DOHH2 (cell line): ENCODE measurements at regions not wholly inside any gene's neighbourhood (a gene's known extent, or its start where the extent isn't known, plus 50 kb on each side); places are given as distances from the start of the nearest gene placed in this dataset.

Experiments used
- H3F3A ChIP-seq: fragments of 200-600 bp; sonication (generic), shearing (Covaris generic); 2 replicates; pipeline ENCODE4 v1.6.0; 2016; ENCODE audit warnings: antibody characterized with exemption, mild to moderate bottlenecking; ENCODE audit not compliant: control insufficient read depth, insufficient read depth
- H3K27ac ChIP-seq: fragments of 200-600 bp; sonication (generic); 2 replicates; pipeline ENCODE4 v1.5.1; 2014; ENCODE audit warnings: low read depth, mild to moderate bottlenecking, low read length, moderate library complexity
- H3K27me3 ChIP-seq: fragments of 200-600 bp; sonication (generic); 2 replicates; pipeline ENCODE4 v1.6.1; 2014; ENCODE audit warnings: mild to moderate bottlenecking, low read length, mixed read lengths; ENCODE audit not compliant: control insufficient read depth
- H3K36me3 ChIP-seq: fragments of 200-600 bp; sonication (generic); 2 replicates; pipeline ENCODE4 v1.6.1; 2014; ENCODE audit warnings: mild to moderate bottlenecking, low read length, moderate library complexity, mixed read lengths; ENCODE audit not compliant: control insufficient read depth
- H3K4me1 ChIP-seq: fragments of 200-600 bp; sonication (generic); 2 replicates; pipeline ENCODE4 v1.6.1; 2014; ENCODE audit warnings: mild to moderate bottlenecking, low read length, mixed read lengths; ENCODE audit not compliant: control insufficient read depth
- H3K4me2 ChIP-seq: fragments of 200-600 bp; sonication (generic); 2 replicates; pipeline ENCODE4 v1.6.0; 2014; ENCODE audit warnings: mild to moderate bottlenecking, low read length, moderate library complexity
- H3K4me3 ChIP-seq: fragments of 200-600 bp; sonication (generic); 2 replicates; pipeline ENCODE4 v1.5.1; 2014; ENCODE audit warnings: mild to moderate bottlenecking, low read length, mixed read lengths
- H3K79me2 ChIP-seq: fragments of 200-600 bp; sonication (generic); 2 replicates; pipeline ENCODE4 v1.6.1; 2014; ENCODE audit warnings: mild to moderate bottlenecking, low read length, mixed read lengths; ENCODE audit not compliant: control insufficient read depth
- H3K9me2 ChIP-seq: fragments of 200-600 bp; sonication (generic); replicated peaks from 2 replicates; pipeline ENCODE4 v1.6.1; 2014; ENCODE audit warnings: mild to moderate bottlenecking, low read length, mixed read lengths; ENCODE audit not compliant: control insufficient read depth
- H3K9me3 ChIP-seq: fragments of 200-600 bp; sonication (generic); 2 replicates; pipeline ENCODE4 v1.6.1; 2014; ENCODE audit warnings: antibody characterized with exemption, low read length, mixed read lengths; ENCODE audit not compliant: control insufficient read depth, insufficient read depth
- H4K20me1 ChIP-seq: fragments of 200-600 bp; sonication (generic); 2 replicates; pipeline ENCODE4 v1.6.0; 2014; ENCODE audit warnings: low read depth, mild to moderate bottlenecking, antibody characterized with exemption, low read length, moderate library complexity; ENCODE audit not compliant: control insufficient read depth, insufficient read depth
- CTCF ChIP-seq: fragments of 200-600 bp; sonication (generic); IDR thresholded peaks from one replicate; pipeline ENCODE4 v1.5.1; 2014; ENCODE audit warnings: antibody characterized with exemption, mild to moderate bottlenecking, low read depth, low read length; ENCODE audit not compliant: poor library complexity, severe bottlenecking
- EZH2phosphoT487 ChIP-seq: fragments of 200-600 bp; sonication (generic); IDR thresholded peaks from 2 replicates; pipeline ENCODE4 v1.6.1; 2017; ENCODE audit warnings: borderline replicate concordance, mild to moderate bottlenecking, antibody characterized with exemption, low read length, moderate library complexity, mixed read lengths

- Histone ChIP-seq H3K4me2 (no peak overlapping the region), H3K4me1 (no peaks in the 10 kb centered on the region), H3K36me3 (no peaks in the 10 kb centered on the region), H3K9me3 (no peaks in the 10 kb centered on the region), H3K27me3 (no peaks in the 10 kb centered on the region), H3K4me3 (no peak overlapping the region), H3K9me2 (no peaks in the 10 kb centered on the region), H3K79me2 (no peaks in the 10 kb centered on the region), H4K20me1 (no peaks in the 10 kb centered on the region), H3K27ac (no peak overlapping the region), H3F3A (no peaks in the 10 kb centered on the region)
- TF ChIP-seq EZH2phosphoT487 = no peak
- TF ChIP-seq CTCF = no peak
Observed at GRCh38 chr11:134609361-134610115, 197.5 kb upstream of the B3GAT1 start.

- no peaks in the 10 kb centered on the region for H3K9me3 ChIP-seq
- no peaks in the 10 kb centered on the region for H4K20me1 ChIP-seq
- no peaks in the 10 kb centered on the region for H3K79me2 ChIP-seq
- 0 out of 2 replicates have a peak, but pooled peaks cover 2% of the 10 kb centered on the region for H3K27me3 ChIP-seq
- TF ChIP-seq CTCF (no peak), EZH2phosphoT487 (no peak)
- H3K36me3 ChIP-seq = no peaks in the 10 kb centered on the region
- no peak overlapping the region for H3K4me3 ChIP-seq
- no peaks in the 10 kb centered on the region for H3F3A ChIP-seq
- H3K9me2 ChIP-seq = no peaks in the 10 kb centered on the region
- H3K4me2 ChIP-seq = no peak overlapping the region
- no peaks in the 10 kb centered on the region for H3K4me1 ChIP-seq
- H3K27ac ChIP-seq = no peak overlapping the region
Observed at GRCh38 chr11:134607963-134608750, 196.1 kb upstream of the B3GAT1 start.

GRCh38 chr11:134606251-134606650 lies 194.2 kb upstream of the B3GAT1 start:
- no peaks in the 10 kb centered on the region for H3K9me3 ChIP-seq
- no peak overlapping the region for H3K27ac ChIP-seq
- H3K4me3 ChIP-seq = no peak overlapping the region
- no peaks in the 10 kb centered on the region for H3K36me3 ChIP-seq
- no peaks in the 10 kb centered on the region for H3K9me2 ChIP-seq
- no peaks in the 10 kb centered on the region for H3F3A ChIP-seq
- H3K4me1 ChIP-seq = no peaks in the 10 kb centered on the region
- no peaks in the 10 kb centered on the region for H3K79me2 ChIP-seq
- no peak overlapping the region for H3K4me2 ChIP-seq
- 0 out of 2 replicates have a peak, but pooled peaks cover 2% of the 10 kb centered on the region for H3K27me3 ChIP-seq
- TF ChIP-seq EZH2phosphoT487 = no peak
- TF ChIP-seq CTCF = no peak
- no peaks in the 10 kb centered on the region for H4K20me1 ChIP-seq
